OCI-LY1 (cell line): ENCODE measurements at regions not wholly inside any gene's neighbourhood (a gene's known extent, or its start where the extent isn't known, plus 50 kb on each side); places are given as distances from the start of the nearest gene placed in this dataset.

ENCODE experiments used
- H2AFZ ChIP-seq: fragments of 200-600 bp; sonication (generic), shearing (Covaris generic); 2 replicates; pipeline ENCODE4 v1.6.0; 2014; ENCODE audit warnings: antibody characterized with exemption, mild to moderate bottlenecking, low read length
- H3F3A ChIP-seq: fragments of 200-600 bp; sonication (generic), shearing (Covaris generic); 2 replicates; pipeline ENCODE4 v1.6.0; 2014; ENCODE audit warnings: mild to moderate bottlenecking, antibody characterized with exemption, low read length, moderate library complexity; ENCODE audit not compliant: insufficient read depth
- H3K27ac ChIP-seq: fragments of 200-600 bp; sonication (generic); 2 replicates; pipeline ENCODE4 v1.5.1; 2014; ENCODE audit warnings: low read length, mixed run types, mild to moderate bottlenecking, low read depth; ENCODE audit not compliant: poor library complexity, severe bottlenecking
- H3K27me3 ChIP-seq: fragments of 200-600 bp; sonication (generic); 2 replicates; pipeline ENCODE4 v1.6.0; 2014; ENCODE audit warnings: antibody characterized with exemption, mild to moderate bottlenecking, low read length, moderate library complexity; ENCODE audit not compliant: insufficient read depth
- H3K36me3 ChIP-seq: fragments of 200-600 bp; sonication (generic); 2 replicates; pipeline ENCODE4 v1.6.1; 2014; ENCODE audit warnings: mild to moderate bottlenecking, antibody characterized with exemption, low read length, moderate library complexity, mixed read lengths; ENCODE audit not compliant: insufficient read depth
- H3K4me1 ChIP-seq: fragments of 200-600 bp; sonication (generic); 2 replicates; pipeline ENCODE4 v1.5.1; 2014; ENCODE audit warnings: mild to moderate bottlenecking, low read length, moderate library complexity; ENCODE audit not compliant: insufficient read depth, severe bottlenecking
- H3K4me2 ChIP-seq: fragments of 200-600 bp; sonication (generic), shearing (Covaris generic); 2 replicates; pipeline ENCODE4 v1.6.1; 2014; ENCODE audit warnings: low read length
- H3K4me3 ChIP-seq: fragments of 200-600 bp; sonication (generic); 2 replicates; pipeline ENCODE4 v1.5.1; 2014; ENCODE audit warnings: low read length, low read depth, mild to moderate bottlenecking, mixed read lengths; ENCODE audit not compliant: poor library complexity, severe bottlenecking
- H3K79me2 ChIP-seq: fragments of 200-600 bp; shearing (Covaris generic); 2 replicates; pipeline ENCODE4 v1.6.1; 2016; ENCODE audit warnings: mixed run types, low read length, mixed read lengths; ENCODE audit not compliant: insufficient read depth
- H3K9ac ChIP-seq: fragments of 200-600 bp; sonication (generic), shearing (Covaris generic); 2 replicates; pipeline ENCODE4 v1.6.1; 2014; ENCODE audit warnings: mild to moderate bottlenecking, low read length, mixed read lengths
- H3K9me2 ChIP-seq: fragments of 200-600 bp; sonication (generic), shearing (Covaris generic); 2 replicates; pipeline ENCODE4 v1.6.1; 2014; ENCODE audit warnings: low read depth, mild to moderate bottlenecking, low read length, mixed read lengths
- H3K9me3 ChIP-seq: fragments of 200-600 bp; shearing (Covaris generic); 2 replicates; pipeline ENCODE4 v1.6.1; 2014; ENCODE audit warnings: low read length, mixed read lengths
- H4K20me1 ChIP-seq: fragments of 200-600 bp; sonication (generic), shearing (Covaris generic); 2 replicates; pipeline ENCODE4 v1.6.0; 2016; ENCODE audit warnings: mild to moderate bottlenecking, low read length; ENCODE audit not compliant: insufficient read depth
- CTCF ChIP-seq: fragments of 200-600 bp; sonication (generic), shearing (Covaris generic); IDR thresholded peaks from 2 replicates; pipeline ENCODE4 v1.5.1; 2017; ENCODE audit warnings: mild to moderate bottlenecking, antibody characterized with exemption, low read length, moderate library complexity, mixed read lengths
- EZH2 ChIP-seq: fragments of 200-600 bp; sonication (generic), shearing (Covaris generic); IDR thresholded peaks from 2 replicates; pipeline ENCODE4 v1.8.0; 2017; ENCODE audit warnings: borderline replicate concordance, mixed run types, mild to moderate bottlenecking, antibody characterized with exemption, low read length, moderate library complexity, mixed read lengths

GRCh38 chr4:15167743-15168142 lies 165.5 kb downstream of the CPEB2 start:
- Histone ChIP-seq H3F3A (no peaks in the 10 kb centered on the region), H4K20me1 (no peaks in the 10 kb centered on the region), H3K27ac (no peak overlapping the region)

GRCh38 chr4:15168759-15169158 lies 166.5 kb downstream of the CPEB2 start:
- no peaks in the 10 kb centered on the region for H3K9me2 ChIP-seq
- H3K36me3 ChIP-seq, result no peaks in the 10 kb centered on the region
- no peaks in the 10 kb centered on the region for H3K9me3 ChIP-seq
- H3K4me3 ChIP-seq, result no peak overlapping the region
- no peak overlapping the region for H2AFZ ChIP-seq
- no peak overlapping the region for H3K4me2 ChIP-seq
- no peak for TF ChIP-seq EZH2
- TF ChIP-seq CTCF, result no peak
- H3K27me3 ChIP-seq, result no peaks in the 10 kb centered on the region
- H3K27ac ChIP-seq, result no peak overlapping the region
- H4K20me1 ChIP-seq, result no peaks in the 10 kb centered on the region
- H3K79me2 ChIP-seq, result no peaks in the 10 kb centered on the region
- no peaks in the 10 kb centered on the region for H3K4me1 ChIP-seq
- H3K9ac ChIP-seq, result no peak overlapping the region
- H3F3A ChIP-seq, result no peaks in the 10 kb centered on the region

More at GRCh38 chr4:15167743-15168142, 165.5 kb downstream of the CPEB2 start:
- no peak for TF ChIP-seq CTCF
- TF ChIP-seq EZH2, result no peak
- no peaks in the 10 kb centered on the region for H3K79me2 ChIP-seq
- no peaks in the 10 kb centered on the region for H3K4me1 ChIP-seq
- H3K4me3 ChIP-seq, result no peak overlapping the region
- H3K36me3 ChIP-seq, result no peaks in the 10 kb centered on the region
- no peak overlapping the region for H3K4me2 ChIP-seq
- H3K9ac ChIP-seq, result no peak overlapping the region
- no peak overlapping the region for H2AFZ ChIP-seq
- H3K9me2 ChIP-seq, result no peaks in the 10 kb centered on the region
- no peaks in the 10 kb centered on the region for H3K9me3 ChIP-seq
- no peaks in the 10 kb centered on the region for H3K27me3 ChIP-seq

GRCh38 chr4:15171725-15172124 lies 169.4 kb downstream of the CPEB2 start:
- no peak overlapping the region for H2AFZ ChIP-seq
- no peaks in the 10 kb centered on the region for H3K79me2 ChIP-seq
- no peak for TF ChIP-seq CTCF
- TF ChIP-seq EZH2, result no peak
- no peaks in the 10 kb centered on the region for H3F3A ChIP-seq
- H3K27ac ChIP-seq, result no peak overlapping the region
- H3K9ac ChIP-seq, result no peak overlapping the region
- no peaks in the 10 kb centered on the region for H3K9me3 ChIP-seq
- no peaks in the 10 kb centered on the region for H3K4me1 ChIP-seq
- no peaks in the 10 kb centered on the region for H3K27me3 ChIP-seq
- H3K36me3 ChIP-seq, result no peaks in the 10 kb centered on the region
- H3K4me2 ChIP-seq, result no peak overlapping the region
- no peaks in the 10 kb centered on the region for H4K20me1 ChIP-seq
- H3K4me3 ChIP-seq, result no peak overlapping the region
- H3K9me2 ChIP-seq, result no peaks in the 10 kb centered on the region
